GM12891 (cell line): ENCODE measurements at regions not wholly inside any gene's neighbourhood (a gene's known extent, or its start where the extent isn't known, plus 50 kb on each side); places are given as distances from the start of the nearest gene placed in this dataset.

ENCODE experiments used
- DNase-seq: peaks from one replicate; pipeline ENCODE4 v3.0.0; 2011; ENCODE audit warnings: low spot score; ENCODE audit not compliant: insufficient read length
- FAIRE-seq: peaks from 2 replicates; lab custom pipeline; 2011; peaks lifted over from hg19 to GRCh38; lab: Jason Lieb, UNC
- PAX5 ChIP-seq: IDR thresholded peaks from 2 replicates; pipeline ENCODE4 v1.6.1; 2011; ENCODE audit warnings: low read length, moderate library complexity, mild to moderate bottlenecking; ENCODE audit not compliant: insufficient read depth, severe bottlenecking
- POLR2A ChIP-seq: IDR thresholded peaks from 2 replicates; pipeline ENCODE4 v1.6.1; 2011; ENCODE audit warnings: low read depth, low read length, control low read depth
- POLR2AphosphoS5 ChIP-seq: IDR thresholded peaks from 2 replicates; pipeline ENCODE4 v1.6.1; 2011; ENCODE audit warnings: low read depth, low read length, control low read depth
- POU2F2 ChIP-seq: IDR thresholded peaks from 2 replicates; pipeline ENCODE4 v1.6.1; 2011; ENCODE audit warnings: low read depth, mild to moderate bottlenecking, control low read depth, low read length, moderate library complexity
- SPI1 ChIP-seq: IDR thresholded peaks from 2 replicates; pipeline ENCODE4 v1.6.1; 2011; ENCODE audit warnings: low read depth, low read length, control low read depth
- TAF1 ChIP-seq: IDR thresholded peaks from 2 replicates; pipeline ENCODE4 v1.6.1; 2011; ENCODE audit warnings: low read depth, low read length, control low read depth

DNA sequence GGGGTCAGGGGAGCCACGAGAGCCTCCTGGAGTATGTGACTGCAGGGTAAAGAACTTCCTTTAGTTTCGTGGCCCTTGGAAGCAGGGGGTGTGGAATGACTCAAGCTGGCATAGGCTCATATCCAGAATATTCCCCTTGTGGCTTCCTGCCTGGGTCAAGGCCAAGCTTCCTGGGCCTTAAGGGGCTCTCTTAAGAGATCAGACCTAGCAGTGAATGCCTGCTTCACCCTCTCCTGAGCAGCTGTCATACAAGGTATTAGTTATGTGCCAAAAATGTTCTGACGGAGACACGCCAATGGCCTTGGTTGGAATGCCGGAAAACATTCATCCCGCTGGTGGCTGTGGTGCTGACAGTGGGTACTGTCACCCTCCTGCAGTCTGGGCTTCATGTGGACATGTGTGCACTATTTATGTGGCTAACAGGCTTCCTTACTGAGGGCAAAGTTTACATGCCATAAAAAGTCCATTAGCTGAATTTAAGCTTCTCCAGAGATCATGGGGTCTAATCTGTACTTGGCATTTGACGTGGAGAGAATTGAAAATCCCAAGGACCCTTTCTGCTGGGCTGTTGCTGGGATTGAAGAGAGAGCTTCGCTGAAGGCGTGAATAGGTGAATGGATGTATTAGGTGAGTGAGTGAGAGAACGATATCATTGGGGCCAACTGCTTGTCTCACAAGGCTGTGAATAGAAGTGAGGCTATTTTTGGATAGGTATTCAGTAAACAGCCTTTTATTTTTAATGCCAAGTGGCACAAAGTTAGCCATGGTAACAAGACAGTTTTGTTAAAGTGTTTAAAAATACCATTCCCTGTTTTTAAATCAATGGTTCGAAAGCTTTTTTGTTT lies 156.8 kb downstream of the MACROH2A1 start:
- no peak for FAIRE-seq
- no peak for DNase-seq
- no peak for TF ChIP-seq PAX5
- no peak for TF ChIP-seq TAF1
- TF ChIP-seq POU2F2: no peak
- no peak for TF ChIP-seq SPI1
- no peak for TF ChIP-seq POLR2A
- TF ChIP-seq POLR2AphosphoS5: no peak

- no peak for TF ChIP-seq POLR2AphosphoS5
- TF ChIP-seq PAX5: no peak
- no peak for TF ChIP-seq SPI1
- no peak for TF ChIP-seq POLR2A
- TF ChIP-seq TAF1: no peak
- no peak for TF ChIP-seq POU2F2
- DNase-seq (no peak), FAIRE-seq (no peak)
Observed at GRCh38 chr5:135241536-135241935, 157.5 kb downstream of the MACROH2A1 start.

DNA sequence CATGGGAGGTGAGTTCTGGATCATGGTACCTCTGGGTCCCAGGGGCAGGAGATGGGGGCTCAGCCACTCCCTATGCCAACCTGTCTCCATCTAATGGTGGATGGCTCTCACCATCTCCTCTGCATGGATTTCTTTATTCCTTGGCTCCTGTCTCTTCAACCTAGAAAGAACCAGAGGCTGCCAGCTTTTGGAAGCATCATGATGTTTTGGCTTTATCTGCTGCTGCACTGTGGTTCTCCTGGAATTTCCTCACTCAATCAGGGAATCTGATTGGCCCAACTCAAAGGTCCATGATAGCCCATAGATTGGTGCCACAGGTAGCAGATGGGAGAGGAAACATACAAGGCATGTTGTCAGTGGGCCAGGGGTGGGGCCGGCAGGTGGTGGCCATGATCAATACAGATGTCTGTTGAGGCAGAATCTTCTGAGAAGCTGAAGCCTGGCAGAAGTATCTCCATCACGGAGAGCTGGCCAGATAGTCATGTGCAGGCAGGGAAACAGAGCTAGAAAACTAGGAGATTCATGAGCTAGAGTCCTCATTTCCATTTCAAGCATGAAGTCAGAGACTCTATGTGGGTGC lies 158.2 kb downstream of the MACROH2A1 start:
- FAIRE-seq: no peak
- DNase-seq: no peak
- no peak for TF ChIP-seq PAX5
- no peak for TF ChIP-seq POU2F2
- no peak for TF ChIP-seq SPI1
- no peak for TF ChIP-seq POLR2AphosphoS5
- TF ChIP-seq POLR2A: no peak
- TF ChIP-seq TAF1: no peak

- TF ChIP-seq TAF1 (no peak), POU2F2 (no peak), POLR2A (no peak), POLR2AphosphoS5 (no peak), PAX5 (no peak), SPI1 (no peak)
- FAIRE-seq (no peak), DNase-seq (no peak)
Observed at GRCh38 chr5:135240283-135240633, 158.8 kb downstream of the MACROH2A1 start.

DNA sequence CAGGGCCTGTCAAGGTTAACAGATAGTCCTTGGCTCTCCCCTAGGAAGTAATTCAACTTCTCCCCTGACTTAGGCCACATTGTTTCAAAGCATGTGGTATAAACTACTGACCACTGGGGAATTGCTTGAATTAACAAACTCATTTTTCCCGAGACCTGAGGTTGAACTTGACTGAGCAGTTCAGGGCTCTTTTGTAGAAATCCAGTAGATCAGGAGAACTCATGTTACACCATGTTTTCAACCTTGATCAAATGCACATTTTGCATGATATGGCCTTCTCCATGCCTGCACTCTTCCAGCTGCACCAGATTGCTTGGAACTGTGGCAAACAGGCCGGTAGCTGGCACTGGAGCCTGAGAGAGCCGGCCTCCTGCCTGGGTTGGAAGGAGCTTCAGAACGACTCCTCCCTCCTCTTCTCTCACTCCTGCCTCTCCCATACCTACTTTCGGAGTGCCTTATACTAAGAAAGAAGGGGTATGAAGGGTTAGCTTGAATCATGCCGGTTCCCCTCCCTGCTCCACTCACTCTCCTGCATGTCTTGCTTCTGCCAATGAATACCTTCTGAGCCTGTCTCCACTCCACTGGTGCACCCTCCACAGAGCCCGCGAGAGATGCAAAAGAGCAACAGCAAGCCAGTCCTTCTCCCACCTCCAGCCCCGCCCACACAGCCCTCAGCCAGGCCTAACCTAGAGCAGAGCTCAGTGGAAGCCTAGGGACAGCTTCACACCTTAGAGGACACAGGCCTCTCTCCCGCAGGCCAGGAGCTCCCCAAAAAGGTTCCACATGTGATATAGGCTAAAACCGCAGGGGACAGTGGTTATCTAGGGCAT lies 159.4 kb downstream of the MACROH2A1 start:
- DNase-seq (no peak), FAIRE-seq (no peak)
- TF ChIP-seq SPI1 (no peak), TAF1 (no peak), POU2F2 (no peak), POLR2AphosphoS5 (no peak), PAX5 (no peak), POLR2A (no peak)

- FAIRE-seq: no peak
- DNase-seq: no peak
- TF ChIP-seq POLR2AphosphoS5: no peak
- no peak for TF ChIP-seq POLR2A
- TF ChIP-seq SPI1: no peak
- TF ChIP-seq TAF1: no peak
- no peak for TF ChIP-seq POU2F2
- TF ChIP-seq PAX5: no peak
Observed at GRCh38 chr5:135238622-135239452, 160.2 kb downstream of the MACROH2A1 start.

DNA sequence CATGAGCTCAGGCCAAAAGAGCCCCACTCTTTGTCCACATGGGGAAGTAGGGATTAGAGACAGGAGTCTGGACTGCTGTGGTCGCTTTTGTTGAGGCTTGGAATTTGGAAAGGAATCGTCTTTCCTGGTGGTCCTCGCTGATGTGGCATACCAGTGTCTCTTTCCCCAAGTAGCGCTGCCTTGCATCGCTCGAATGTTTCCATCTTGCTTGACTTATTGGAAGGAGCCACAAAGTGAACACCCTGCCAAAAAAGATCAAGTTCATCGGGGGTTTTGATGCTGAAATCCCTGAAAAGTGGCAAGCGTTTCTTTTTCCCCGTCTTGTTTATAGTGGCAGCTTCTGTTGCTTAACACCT lies 161.3 kb downstream of the MACROH2A1 start:
- DNase-seq: no peak
- TF ChIP-seq POU2F2 (no peak), SPI1 (no peak), TAF1 (no peak)
- no peak for FAIRE-seq

- no peak for FAIRE-seq
Observed at GRCh38 chr5:135236908-135237747, 161.9 kb downstream of the MACROH2A1 start.

More at GRCh38 chr5:135236908-135237747, 161.9 kb downstream of the MACROH2A1 start:
- no peak for DNase-seq
- TF ChIP-seq POU2F2: no peak
- no peak for TF ChIP-seq POLR2A
- no peak for TF ChIP-seq POLR2AphosphoS5
- no peak for TF ChIP-seq SPI1
- TF ChIP-seq TAF1: no peak
- no peak for TF ChIP-seq PAX5
